Peyer's patch (tissue), 4 donors: ENCODE measurements at regions not wholly inside any gene's neighbourhood (a gene's known extent, or its start where the extent isn't known, plus 50 kb on each side); places are given as distances from the start of the nearest gene placed in this dataset.

Experiments used
- CTCF ChIP-seq, 6 experiments: fragments of 450-650 bp in 4 of 6; fragments of 200-600 bp in 2 of 6; sonication (generic) in 1 of 6; IDR thresholded peaks; one replicate each; pipeline ENCODE4 v1.5.1; 2017 to 2019; ENCODE audit warnings: antibody characterized with exemption in 6 of 6, mild to moderate bottlenecking in 3 of 6, moderate library complexity in 1 of 6
- POLR2A ChIP-seq, 2 donors: fragments of 450-650 bp; IDR thresholded peaks; one replicate each; pipeline ENCODE4 v1.5.1; 2017; ENCODE audit warnings: antibody characterized with exemption in 2 of 2, mild to moderate bottlenecking in 2 of 2, moderate library complexity in 2 of 2

GRCh38 chr3:174466471-174467054 lies 392.6 kb upstream of the NAALADL2 start:
- TF ChIP-seq CTCF (IDR thresholded peaks at IDR 0.05) (no peak), POLR2A (IDR thresholded peaks at IDR 0.05) (no peak)
